GM23338 (cell line): ENCODE measurements at regions not wholly inside any gene's neighbourhood (a gene's known extent, or its start where the extent isn't known, plus 50 kb on each side); places are given as distances from the start of the nearest gene placed in this dataset.

ENCODE experiments used
- ATAC-seq: fragments of 200-7000 bp; cut with Tn5 transposase; 3 replicates; pipeline ENCODE4 v1.9.1; 2020
- DNase-seq: peaks from one replicate; pipeline ENCODE4 v3.0.0-alpha.2; 2015; ENCODE audit warnings: low spot score
- H2AFZ ChIP-seq: fragments of 200-600 bp; sonication (generic); 2 replicates; pipeline ENCODE4 v1.8.0; 2016; ENCODE audit warnings: antibody characterized with exemption, mild to moderate bottlenecking, moderate library complexity
- H3F3A ChIP-seq: fragments of 200-600 bp; sonication (generic); replicated peaks from 2 replicates; pipeline ENCODE4 v1.8.0; 2017; ENCODE audit warnings: antibody characterized with exemption, mixed run types, low read depth
- H3K27ac ChIP-seq: fragments of 200-600 bp; sonication (generic); 2 replicates; pipeline ENCODE4 v1.6.1; 2016; ENCODE audit warnings: low read depth
- H3K27me3 ChIP-seq: fragments of 200-600 bp; sonication (generic); 2 replicates; pipeline ENCODE4 v1.8.0; 2016; ENCODE audit warnings: mild to moderate bottlenecking, mixed run types, moderate library complexity; ENCODE audit not compliant: insufficient read depth
- H3K36me3 ChIP-seq: fragments of 200-600 bp; sonication (generic); 2 replicates; pipeline ENCODE4 v1.8.0; 2016; ENCODE audit warnings: mild to moderate bottlenecking; ENCODE audit not compliant: insufficient read depth
- H3K4me1 ChIP-seq: fragments of 200-600 bp; sonication (generic); 2 replicates; pipeline ENCODE4 v1.8.0; 2016; ENCODE audit warnings: mild to moderate bottlenecking, moderate library complexity; ENCODE audit not compliant: insufficient read depth
- H3K4me2 ChIP-seq: fragments of 200-600 bp; sonication (generic); 2 replicates; pipeline ENCODE4 v1.7.1; 2017; ENCODE audit warnings: mixed run types
- H3K4me3 ChIP-seq: fragments of 200-600 bp; sonication (generic); 2 replicates; pipeline ENCODE4 v1.6.1; 2016; ENCODE audit warnings: mixed run types
- H3K79me2 ChIP-seq: fragments of 200-600 bp; sonication (generic); replicated peaks from 2 replicates; pipeline ENCODE4 v1.8.0; 2017; ENCODE audit warnings: mild to moderate bottlenecking; ENCODE audit not compliant: insufficient read depth
- H3K9me2 ChIP-seq: fragments of 200-600 bp; sonication (generic); 2 replicates; pipeline ENCODE4 v1.8.0; 2017; ENCODE audit not compliant: insufficient read depth
- H4K20me1 ChIP-seq: fragments of 200-600 bp; sonication (generic); replicated peaks from 2 replicates; pipeline ENCODE4 v1.8.0; 2017; ENCODE audit warnings: mild to moderate bottlenecking; ENCODE audit not compliant: insufficient read depth
- H3K27ac Mint-ChIP-seq: 2 replicates; pipeline ENCODE4 v1.8.0; 2020; ENCODE audit warnings: inconsistent platforms, mild to moderate bottlenecking, moderate library complexity, mixed read lengths
- H3K27me3 Mint-ChIP-seq: 3 replicates; pipeline ENCODE4 v1.8.0; 2022; ENCODE audit warnings: low read depth, mild to moderate bottlenecking, moderate library complexity, mixed read lengths, inconsistent platforms; ENCODE audit not compliant: insufficient read depth, poor library complexity
- H3K36me3 Mint-ChIP-seq: 3 replicates; pipeline ENCODE4 v1.8.0; 2021; ENCODE audit warnings: low read depth, mild to moderate bottlenecking, inconsistent platforms, moderate library complexity, mixed read lengths
- H3K4me1 Mint-ChIP-seq: 3 replicates; pipeline ENCODE4 v1.8.0; 2020; ENCODE audit warnings: mild to moderate bottlenecking, inconsistent platforms, mixed read lengths
- H3K4me3 Mint-ChIP-seq: 3 replicates; pipeline ENCODE4 v1.8.0; 2021; ENCODE audit warnings: moderate library complexity, mild to moderate bottlenecking, inconsistent platforms, mixed read lengths
- H3K9me3 Mint-ChIP-seq: 3 replicates; pipeline ENCODE4 v1.8.0; 2020; ENCODE audit warnings: moderate library complexity, mild to moderate bottlenecking, inconsistent platforms, mixed read lengths
- CREB1 ChIP-seq: fragments of 250-450 bp; sonication (Bioruptor Pico); IDR thresholded peaks from 2 replicates; pipeline ENCODE4 v1.5.0; 2020; ENCODE audit warnings: low read depth, mild to moderate bottlenecking, moderate library complexity
- EZH2 ChIP-seq: fragments of 200-600 bp; sonication (generic); IDR thresholded peaks from one replicate; pipeline ENCODE4 v1.8.0; 2017; ENCODE audit warnings: antibody characterized with exemption, mild to moderate bottlenecking, low read depth; ENCODE audit not compliant: unreplicated experiment
- EZH2phosphoT487 ChIP-seq: fragments of 200-600 bp; sonication (generic); IDR thresholded peaks from one replicate; pipeline ENCODE4 v1.8.1; 2018; ENCODE audit warnings: antibody characterized with exemption; ENCODE audit not compliant: unreplicated experiment
- JUNB ChIP-seq: IDR thresholded peaks from one replicate; pipeline ENCODE4 v1.6.1; 2016; ENCODE audit warnings: antibody characterized with exemption; ENCODE audit not compliant: unreplicated experiment
- POLR2AphosphoS5 ChIP-seq: IDR thresholded peaks from 2 replicates; pipeline ENCODE4 v1.6.1; 2016; ENCODE audit warnings: antibody characterized with exemption, low read depth
- STAT1 ChIP-seq: IDR thresholded peaks from one replicate; pipeline ENCODE4 v1.6.1; 2016; ENCODE audit warnings: antibody characterized with exemption; ENCODE audit not compliant: unreplicated experiment
- ZNF114 ChIP-seq: fragments of 250-450 bp; sonication (Bioruptor Pico); IDR thresholded peaks from 2 replicates; pipeline ENCODE4 v1.5.0; 2020; ENCODE audit warnings: mild to moderate bottlenecking, moderate library complexity
- ZNF331 ChIP-seq: fragments of 250-450 bp; sonication (Bioruptor Pico); IDR thresholded peaks from 2 replicates; pipeline ENCODE4 v1.5.0; 2020; ENCODE audit warnings: low read depth, mild to moderate bottlenecking, moderate library complexity
- TF ChIP-seq, protein P1 (sequence below), 2 experiments: fragments of 200-600 bp in 1 of 2; sonication (generic) in 1 of 2; conservative IDR thresholded peaks; 2 replicates each; pipeline versions ENCODE4 v1.5.1 to v1.6.1; 2016 to 2017; ENCODE audit warnings: antibody characterized with exemption in 2 of 2, low read depth in 2 of 2, mild to moderate bottlenecking in 2 of 2, moderate library complexity in 1 of 2
- TF ChIP-seq, protein P2 (sequence below): IDR thresholded peaks from one replicate; pipeline ENCODE4 v1.6.1; 2018; ENCODE audit warnings: antibody characterized with exemption; ENCODE audit not compliant: unreplicated experiment
- TF ChIP-seq, protein P3 (sequence below): IDR thresholded peaks from 2 replicates; pipeline ENCODE4 v1.6.1; 2016; ENCODE audit warnings: antibody characterized with exemption

DNA sequence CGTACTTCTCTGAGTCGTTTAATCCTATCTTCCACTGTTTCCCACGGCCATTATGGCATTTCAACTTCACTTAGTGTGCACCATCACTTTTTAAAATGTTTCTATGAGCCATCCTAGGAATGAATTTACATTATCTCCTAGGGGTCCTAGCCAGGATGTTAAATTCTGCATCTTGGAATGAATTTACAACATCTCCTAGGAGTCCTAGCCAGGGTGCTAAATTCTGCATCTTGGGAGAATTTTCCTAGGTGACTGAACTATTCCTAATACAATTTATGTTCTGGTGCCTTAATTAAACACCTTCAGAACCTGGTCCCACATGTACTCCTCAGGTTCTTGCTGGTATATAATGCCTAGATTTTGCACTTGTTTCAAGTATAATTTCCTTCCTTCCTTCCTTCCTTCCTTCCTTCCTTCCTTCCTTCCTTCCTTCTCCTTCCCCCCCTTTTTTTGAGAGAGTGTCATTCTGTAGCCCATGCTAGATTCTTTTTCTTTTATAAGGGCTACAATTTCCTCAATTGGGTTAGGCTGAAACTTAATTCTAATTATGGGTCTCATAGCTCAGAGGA, 72.1 kb downstream of the TBR1 start:
- ATAC-seq: no peak
- Histone ChIP-seq H3K9me2 (0 out of 2 replicates have a peak, but pooled peaks cover 3% of the 10 kb centered on the region), H3K4me3 (no peak overlapping the region), H3K27me3 (no peaks in the 10 kb centered on the region), H3F3A (no peaks in the 10 kb centered on the region), H2AFZ (no peak overlapping the region), H3K36me3 (no peaks in the 10 kb centered on the region), H3K27ac (no peak overlapping the region), H3K4me2 (no peak overlapping the region), H3K4me1 (no peaks in the 10 kb centered on the region), H3K79me2 (no peaks in the 10 kb centered on the region), H4K20me1 (no peaks in the 10 kb centered on the region)
- Mint-ChIP-seq H3K9me3 (no peaks in the 10 kb centered on the region), H3K4me1 (no peaks in the 10 kb centered on the region), H3K4me3 (no peak overlapping the region), H3K27ac (no peak overlapping the region), H3K36me3 (no peaks in the 10 kb centered on the region), H3K27me3 (no peaks in the 10 kb centered on the region)
- TF ChIP-seq CREB1 (CRISPR knock-in tag) (no peak), POLR2AphosphoS5 (no peak), EZH2phosphoT487 (no peak), EZH2 (no peak), ZNF331 (CRISPR knock-in tag) (no peak), ZNF114 (CRISPR knock-in tag) (no peak)
- TF ChIP-seq, protein P1, sequence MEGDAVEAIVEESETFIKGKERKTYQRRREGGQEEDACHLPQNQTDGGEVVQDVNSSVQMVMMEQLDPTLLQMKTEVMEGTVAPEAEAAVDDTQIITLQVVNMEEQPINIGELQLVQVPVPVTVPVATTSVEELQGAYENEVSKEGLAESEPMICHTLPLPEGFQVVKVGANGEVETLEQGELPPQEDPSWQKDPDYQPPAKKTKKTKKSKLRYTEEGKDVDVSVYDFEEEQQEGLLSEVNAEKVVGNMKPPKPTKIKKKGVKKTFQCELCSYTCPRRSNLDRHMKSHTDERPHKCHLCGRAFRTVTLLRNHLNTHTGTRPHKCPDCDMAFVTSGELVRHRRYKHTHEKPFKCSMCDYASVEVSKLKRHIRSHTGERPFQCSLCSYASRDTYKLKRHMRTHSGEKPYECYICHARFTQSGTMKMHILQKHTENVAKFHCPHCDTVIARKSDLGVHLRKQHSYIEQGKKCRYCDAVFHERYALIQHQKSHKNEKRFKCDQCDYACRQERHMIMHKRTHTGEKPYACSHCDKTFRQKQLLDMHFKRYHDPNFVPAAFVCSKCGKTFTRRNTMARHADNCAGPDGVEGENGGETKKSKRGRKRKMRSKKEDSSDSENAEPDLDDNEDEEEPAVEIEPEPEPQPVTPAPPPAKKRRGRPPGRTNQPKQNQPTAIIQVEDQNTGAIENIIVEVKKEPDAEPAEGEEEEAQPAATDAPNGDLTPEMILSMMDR (conservative IDR thresholded peaks at IDR 0.05; ENCODE audit: low read depth in 2 of 2): no peak
- no peak for DNase-seq

DNA sequence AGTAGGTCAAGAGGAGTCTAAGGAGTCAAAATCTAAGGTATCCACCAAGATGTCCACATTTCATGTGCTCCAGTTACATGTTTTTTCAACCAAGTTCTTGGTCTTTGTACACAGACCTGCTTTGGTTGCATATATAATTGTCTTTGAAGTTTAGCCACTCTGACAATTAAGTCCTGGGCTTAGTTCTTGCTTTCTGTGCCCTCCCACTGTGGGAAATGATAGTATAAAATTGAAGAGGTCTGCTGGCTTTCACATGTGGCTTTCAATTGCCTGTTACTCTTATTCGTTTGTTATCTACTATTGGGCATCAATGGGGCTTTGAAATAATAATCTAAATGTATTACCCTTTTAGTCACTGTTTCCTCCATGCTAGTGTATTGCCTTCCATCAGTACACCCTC, 72.8 kb downstream of the TBR1 start:
- H3K4me2 ChIP-seq: no peak overlapping the region
- Mint-ChIP-seq H3K36me3 (no peaks in the 10 kb centered on the region), H3K4me3 (no peak overlapping the region), H3K4me1 (no peaks in the 10 kb centered on the region), H3K27ac (no peak overlapping the region), H3K9me3 (no peaks in the 10 kb centered on the region), H3K27me3 (no peaks in the 10 kb centered on the region)
- H3K4me1 ChIP-seq: no peaks in the 10 kb centered on the region
- ATAC-seq (no peak), DNase-seq (no peak)
- no peaks in the 10 kb centered on the region for H4K20me1 ChIP-seq
- H3K27ac ChIP-seq: no peak overlapping the region
- no peak overlapping the region for H2AFZ ChIP-seq
- no peak overlapping the region for H3K4me3 ChIP-seq
- H3K27me3 ChIP-seq: no peaks in the 10 kb centered on the region
- H3K36me3 ChIP-seq: no peaks in the 10 kb centered on the region
- H3K9me2 ChIP-seq: 0 out of 2 replicates have a peak, but pooled peaks cover 3% of the 10 kb centered on the region
- H3K79me2 ChIP-seq: no peaks in the 10 kb centered on the region
- no peaks in the 10 kb centered on the region for H3F3A ChIP-seq
- no peak for TF ChIP-seq EZH2phosphoT487
- TF ChIP-seq, protein P1 (conservative IDR thresholded peaks at IDR 0.05; ENCODE audit: low read depth in 2 of 2): no peak
- TF ChIP-seq ZNF114 (CRISPR knock-in tag): no peak
- TF ChIP-seq EZH2: no peak
- TF ChIP-seq, protein P2, sequence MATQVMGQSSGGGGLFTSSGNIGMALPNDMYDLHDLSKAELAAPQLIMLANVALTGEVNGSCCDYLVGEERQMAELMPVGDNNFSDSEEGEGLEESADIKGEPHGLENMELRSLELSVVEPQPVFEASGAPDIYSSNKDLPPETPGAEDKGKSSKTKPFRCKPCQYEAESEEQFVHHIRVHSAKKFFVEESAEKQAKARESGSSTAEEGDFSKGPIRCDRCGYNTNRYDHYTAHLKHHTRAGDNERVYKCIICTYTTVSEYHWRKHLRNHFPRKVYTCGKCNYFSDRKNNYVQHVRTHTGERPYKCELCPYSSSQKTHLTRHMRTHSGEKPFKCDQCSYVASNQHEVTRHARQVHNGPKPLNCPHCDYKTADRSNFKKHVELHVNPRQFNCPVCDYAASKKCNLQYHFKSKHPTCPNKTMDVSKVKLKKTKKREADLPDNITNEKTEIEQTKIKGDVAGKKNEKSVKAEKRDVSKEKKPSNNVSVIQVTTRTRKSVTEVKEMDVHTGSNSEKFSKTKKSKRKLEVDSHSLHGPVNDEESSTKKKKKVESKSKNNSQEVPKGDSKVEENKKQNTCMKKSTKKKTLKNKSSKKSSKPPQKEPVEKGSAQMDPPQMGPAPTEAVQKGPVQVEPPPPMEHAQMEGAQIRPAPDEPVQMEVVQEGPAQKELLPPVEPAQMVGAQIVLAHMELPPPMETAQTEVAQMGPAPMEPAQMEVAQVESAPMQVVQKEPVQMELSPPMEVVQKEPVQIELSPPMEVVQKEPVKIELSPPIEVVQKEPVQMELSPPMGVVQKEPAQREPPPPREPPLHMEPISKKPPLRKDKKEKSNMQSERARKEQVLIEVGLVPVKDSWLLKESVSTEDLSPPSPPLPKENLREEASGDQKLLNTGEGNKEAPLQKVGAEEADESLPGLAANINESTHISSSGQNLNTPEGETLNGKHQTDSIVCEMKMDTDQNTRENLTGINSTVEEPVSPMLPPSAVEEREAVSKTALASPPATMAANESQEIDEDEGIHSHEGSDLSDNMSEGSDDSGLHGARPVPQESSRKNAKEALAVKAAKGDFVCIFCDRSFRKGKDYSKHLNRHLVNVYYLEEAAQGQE: no peak
- no peak for TF ChIP-seq STAT1
- no peak for TF ChIP-seq CREB1 (CRISPR knock-in tag)
- no peak for TF ChIP-seq JUNB
- TF ChIP-seq ZNF331 (CRISPR knock-in tag): no peak
- TF ChIP-seq, protein P3, sequence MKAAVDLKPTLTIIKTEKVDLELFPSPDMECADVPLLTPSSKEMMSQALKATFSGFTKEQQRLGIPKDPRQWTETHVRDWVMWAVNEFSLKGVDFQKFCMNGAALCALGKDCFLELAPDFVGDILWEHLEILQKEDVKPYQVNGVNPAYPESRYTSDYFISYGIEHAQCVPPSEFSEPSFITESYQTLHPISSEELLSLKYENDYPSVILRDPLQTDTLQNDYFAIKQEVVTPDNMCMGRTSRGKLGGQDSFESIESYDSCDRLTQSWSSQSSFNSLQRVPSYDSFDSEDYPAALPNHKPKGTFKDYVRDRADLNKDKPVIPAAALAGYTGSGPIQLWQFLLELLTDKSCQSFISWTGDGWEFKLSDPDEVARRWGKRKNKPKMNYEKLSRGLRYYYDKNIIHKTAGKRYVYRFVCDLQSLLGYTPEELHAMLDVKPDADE: no peak
